SK-N-SH (cell line): ENCODE measurements at regions not wholly inside any gene's neighbourhood (a gene's known extent, or its start where the extent isn't known, plus 50 kb on each side); places are given as distances from the start of the nearest gene placed in this dataset.

Source experiments
- CTCF ChIA-PET: fragments of 300-600, 350-600 bp; formaldehyde crosslinking; extraction: SDS; loops from one replicate; lab custom pipeline; 2021; lab: Yijun Ruan, JAX
- POLR2A ChIA-PET: fragments of 350-600 bp; sonication (Branson Sonifier 250); formaldehyde crosslinking; extraction: SDS; loops from one replicate; lab custom pipeline; 2020; ENCODE audit warnings: antibody characterized with exemption, inconsistent platforms; lab: Yijun Ruan, JAX
- DNase-seq: peaks from one replicate; pipeline ENCODE4 v3.0.0; 2012
- H2AFZ ChIP-seq: fragments of 200-600 bp; sonication (generic); 2 replicates; pipeline ENCODE4 v1.8.1; 2016; ENCODE audit warnings: antibody characterized with exemption, mild to moderate bottlenecking, low read depth
- H3F3A ChIP-seq: fragments of 200-600 bp; sonication (generic); replicated peaks from 2 replicates; pipeline ENCODE3; 2016; ENCODE audit warnings: antibody characterized with exemption, mild to moderate bottlenecking; ENCODE audit not compliant: insufficient read depth
- H3K27ac ChIP-seq, 2 experiments: fragments of 200-500 bp in 1 of 2; fragments of 200-600 bp in 1 of 2; sonication (Bioruptor generic) in 1 of 2; sonication (generic), shearing (Covaris generic) in 1 of 2; 2 replicates each; pipeline versions ENCODE4 v1.5.1 to v1.6.1; 2014 to 2016; ENCODE audit warnings: low read depth in 2 of 2, inconsistent platforms in 1 of 2, low read length in 1 of 2, mild to moderate bottlenecking in 1 of 2, mixed read lengths in 1 of 2
- H3K27me3 ChIP-seq: fragments of 200-600 bp; sonication (generic), shearing (Covaris generic); 2 replicates; pipeline ENCODE4 v1.6.1; 2016; ENCODE audit warnings: mixed run types; ENCODE audit not compliant: insufficient read depth
- H3K36me3 ChIP-seq, 2 experiments: fragments of 200-500 bp in 1 of 2; fragments of 200-600 bp in 1 of 2; sonication (Bioruptor generic) in 1 of 2; sonication (generic) in 1 of 2; replicated peaks in 1 of 2; 2 replicates each; pipeline versions ENCODE3 to v1.5.1; 2014 to 2016; ENCODE audit warnings: low read length in 1 of 2, mild to moderate bottlenecking in 1 of 2; ENCODE audit not compliant: insufficient read depth in 2 of 2, control insufficient read depth in 1 of 2
- H3K4me1 ChIP-seq, 2 experiments: fragments of 200-500 bp in 1 of 2; fragments of 200-600 bp in 1 of 2; sonication (Bioruptor generic) in 1 of 2; sonication (generic), shearing (Covaris generic) in 1 of 2; 2 replicates each; pipeline versions ENCODE4 v1.5.1 to v1.6.1; 2014 to 2016; ENCODE audit warnings: low read depth in 1 of 2, low read length in 1 of 2, mixed run types in 1 of 2; ENCODE audit not compliant: insufficient read depth in 2 of 2, control insufficient read depth in 1 of 2
- H3K4me2 ChIP-seq: fragments of 200-600 bp; sonication (generic), shearing (Covaris generic); 2 replicates; pipeline ENCODE4 v1.6.1; 2017; ENCODE audit warnings: mixed run types
- H3K4me3 ChIP-seq, 2 experiments: fragments of 200-500 bp in 1 of 2; fragments of 200-600 bp in 1 of 2; sonication (Bioruptor generic) in 1 of 2; sonication (generic), shearing (Covaris generic) in 1 of 2; 2 replicates each; pipeline versions ENCODE4 v1.5.1 to v1.8.1; 2014 to 2016; ENCODE audit warnings: low read depth in 2 of 2, inconsistent platforms in 1 of 2, low read length in 1 of 2, mild to moderate bottlenecking in 1 of 2, mixed read lengths in 1 of 2, moderate library complexity in 1 of 2
- H3K79me2 ChIP-seq: fragments of 200-600 bp; sonication (generic); 2 replicates; pipeline ENCODE4 v1.8.1; 2017; ENCODE audit warnings: mild to moderate bottlenecking; ENCODE audit not compliant: insufficient read depth
- H3K9ac ChIP-seq: fragments of 200-600 bp; sonication (generic); 2 replicates; pipeline ENCODE4 v1.6.1; 2017; ENCODE audit warnings: mixed run types
- H3K9me2 ChIP-seq: fragments of 200-600 bp; sonication (generic); 2 replicates; pipeline ENCODE4 v1.6.1; 2017; ENCODE audit warnings: mixed run types
- H3K9me3 ChIP-seq: fragments of 200-600 bp; sonication (generic); 2 replicates; pipeline ENCODE4 v1.6.1; 2017; ENCODE audit warnings: mixed run types, mild to moderate bottlenecking, moderate library complexity
- H4K20me1 ChIP-seq: fragments of 200-600 bp; sonication (generic); 2 replicates; pipeline ENCODE4 v1.6.1; 2017; ENCODE audit warnings: mild to moderate bottlenecking, mixed run types; ENCODE audit not compliant: insufficient read depth
- CHD2 ChIP-seq: fragments of 150-350 bp; IDR thresholded peaks from 2 replicates; pipeline ENCODE4 v1.6.1; 2018; ENCODE audit warnings: low read length; ENCODE audit not compliant: partially characterized antibody
- CTCF ChIP-seq: fragments of 200-600 bp; sonication (generic); IDR thresholded peaks from 2 replicates; pipeline ENCODE4 v1.6.1; 2017; ENCODE audit warnings: antibody characterized with exemption, mild to moderate bottlenecking, moderate library complexity
- ELF1 ChIP-seq: IDR thresholded peaks from 2 replicates; pipeline ENCODE4 v1.4.0; 2012
- EP300 ChIP-seq, 2 experiments: IDR thresholded peaks; 2 replicates each; pipeline versions ENCODE4 v1.4.0 to v1.6.1; 2012; ENCODE audit warnings: borderline replicate concordance in 1 of 2, low read depth in 1 of 2, low read length in 1 of 2
- EZH2phosphoT487 ChIP-seq: fragments of 200-600 bp; sonication (generic); IDR thresholded peaks from 2 replicates; pipeline ENCODE4 v1.6.1; 2017; ENCODE audit warnings: low read depth, mixed run types, mild to moderate bottlenecking, antibody characterized with exemption, moderate library complexity, borderline replicate concordance
- FOSL2 ChIP-seq: IDR thresholded peaks from 2 replicates; pipeline ENCODE4 v1.4.0; 2012; ENCODE audit warnings: low read depth, mild to moderate bottlenecking, moderate library complexity, borderline replicate concordance
- FOXJ3 ChIP-seq: sonication (generic); formaldehyde crosslinking; IDR thresholded peaks from 2 replicates; pipeline ENCODE4 v1.5.1; 2020; ENCODE audit warnings: mild to moderate bottlenecking, missing genetic modification reagents
- GABPA ChIP-seq: IDR thresholded peaks from 2 replicates; pipeline ENCODE4 v1.4.0; 2012; ENCODE audit warnings: low read depth, mild to moderate bottlenecking
- JUND ChIP-seq: IDR thresholded peaks from 2 replicates; pipeline ENCODE4 v1.4.0; 2012
- MEF2A ChIP-seq: IDR thresholded peaks from 2 replicates; pipeline ENCODE4 v1.4.0; 2012; ENCODE audit warnings: low read depth, borderline replicate concordance
- MXI1 ChIP-seq: IDR thresholded peaks from 2 replicates; pipeline ENCODE4 v1.6.1; 2012; ENCODE audit warnings: mild to moderate bottlenecking, low read depth, low read length, improper control_type of control experiment
- NRF1 ChIP-seq: IDR thresholded peaks from 2 replicates; pipeline ENCODE4 v1.6.1; 2012; ENCODE audit warnings: low read depth, mild to moderate bottlenecking, low read length
- POLR2AphosphoS5 ChIP-seq: IDR thresholded peaks from 2 replicates; pipeline ENCODE4 v1.6.1; 2012; ENCODE audit warnings: low read depth, low read length
- RAD21 ChIP-seq: IDR thresholded peaks from 2 replicates; pipeline ENCODE4 v1.6.1; 2012; ENCODE audit warnings: mild to moderate bottlenecking, low read length
- SIN3A ChIP-seq: IDR thresholded peaks from 2 replicates; pipeline ENCODE4 v1.6.1; 2012; ENCODE audit warnings: low read depth, mild to moderate bottlenecking, low read length, moderate library complexity, borderline replicate concordance
- TAF1 ChIP-seq: IDR thresholded peaks from 2 replicates; pipeline ENCODE4 v1.6.1; 2012; ENCODE audit warnings: low read depth, mild to moderate bottlenecking, low read length, moderate library complexity, borderline replicate concordance
- TCF12 ChIP-seq: IDR thresholded peaks from 2 replicates; pipeline ENCODE4 v1.4.0; 2012
- YY1 ChIP-seq: IDR thresholded peaks from 2 replicates; pipeline ENCODE4 v1.4.0; 2012; ENCODE audit warnings: low read depth, mild to moderate bottlenecking
- TF ChIP-seq, protein P1 (sequence below): IDR thresholded peaks from 2 replicates; pipeline ENCODE4 v1.4.0; 2012; ENCODE audit warnings: low read depth, borderline replicate concordance
- TF ChIP-seq, protein P2 (sequence below): fragments of 150-350 bp; IDR thresholded peaks from 2 replicates; pipeline ENCODE4 v1.6.1; 2016; ENCODE audit warnings: mild to moderate bottlenecking, low read depth, low read length

GRCh38 chr2:60282886-60283285 is 270.6 kb downstream of the BCL11A start:
- H3K27me3 ChIP-seq = no peaks in the 10 kb centered on the region
- no peaks in the 10 kb centered on the region for H4K20me1 ChIP-seq
- ChIA-PET CTCF (no interaction called here), POLR2A (no interaction called here)
- no peaks in the 10 kb centered on the region for H3F3A ChIP-seq
- H3K9me3 ChIP-seq = no peaks in the 10 kb centered on the region
- H3K79me2 ChIP-seq = no peaks in the 10 kb centered on the region
- H3K4me1 ChIP-seq = no peaks in the 10 kb centered on the region
- no peak for DNase-seq
- no peak overlapping the region for H3K4me2 ChIP-seq
- H3K4me3 ChIP-seq = no peak overlapping the region
- no peak for TF ChIP-seq TAF1
- TF ChIP-seq YY1 = no peak
- TF ChIP-seq JUND = no peak
- TF ChIP-seq ELF1 = no peak
- TF ChIP-seq NRF1 = no peak
- no peak for TF ChIP-seq MXI1
- no peak for TF ChIP-seq CHD2
- TF ChIP-seq, protein P1, sequence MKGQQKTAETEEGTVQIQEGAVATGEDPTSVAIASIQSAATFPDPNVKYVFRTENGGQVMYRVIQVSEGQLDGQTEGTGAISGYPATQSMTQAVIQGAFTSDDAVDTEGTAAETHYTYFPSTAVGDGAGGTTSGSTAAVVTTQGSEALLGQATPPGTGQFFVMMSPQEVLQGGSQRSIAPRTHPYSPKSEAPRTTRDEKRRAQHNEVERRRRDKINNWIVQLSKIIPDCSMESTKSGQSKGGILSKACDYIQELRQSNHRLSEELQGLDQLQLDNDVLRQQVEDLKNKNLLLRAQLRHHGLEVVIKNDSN = no peak
- no peak for TF ChIP-seq SIN3A
- TF ChIP-seq GABPA = no peak
- TF ChIP-seq CTCF = no peak
- no peak for TF ChIP-seq EZH2phosphoT487
- TF ChIP-seq MEF2A = no peak
- TF ChIP-seq FOSL2 = no peak
- no peak for TF ChIP-seq POLR2AphosphoS5
- TF ChIP-seq RAD21 = no peak
- no peak for TF ChIP-seq EP300 (IDR thresholded peaks at IDR 0.05; ENCODE audit: borderline replicate concordance in 1 of 2, low read depth in 1 of 2, low read length in 1 of 2)
- no peak for TF ChIP-seq FOXJ3 (CRISPR knock-in tag)
- TF ChIP-seq TCF12 = no peak
- TF ChIP-seq, protein P2, sequence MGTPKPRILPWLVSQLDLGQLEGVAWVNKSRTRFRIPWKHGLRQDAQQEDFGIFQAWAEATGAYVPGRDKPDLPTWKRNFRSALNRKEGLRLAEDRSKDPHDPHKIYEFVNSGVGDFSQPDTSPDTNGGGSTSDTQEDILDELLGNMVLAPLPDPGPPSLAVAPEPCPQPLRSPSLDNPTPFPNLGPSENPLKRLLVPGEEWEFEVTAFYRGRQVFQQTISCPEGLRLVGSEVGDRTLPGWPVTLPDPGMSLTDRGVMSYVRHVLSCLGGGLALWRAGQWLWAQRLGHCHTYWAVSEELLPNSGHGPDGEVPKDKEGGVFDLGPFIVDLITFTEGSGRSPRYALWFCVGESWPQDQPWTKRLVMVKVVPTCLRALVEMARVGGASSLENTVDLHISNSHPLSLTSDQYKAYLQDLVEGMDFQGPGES = no peak
- H3K9ac ChIP-seq = no peak overlapping the region
- H3K36me3 ChIP-seq = no peaks in the 10 kb centered on the region
- H3K9me2 ChIP-seq = no peaks in the 10 kb centered on the region
- no peak overlapping the region for H3K27ac ChIP-seq
- H2AFZ ChIP-seq = no peak overlapping the region
